ENCODE measurements at regions not wholly inside any gene's neighbourhood (a gene's known extent, or its start where the extent isn't known, plus 50 kb on each side); places are given as distances from the start of the nearest gene placed in this dataset.

DNA sequence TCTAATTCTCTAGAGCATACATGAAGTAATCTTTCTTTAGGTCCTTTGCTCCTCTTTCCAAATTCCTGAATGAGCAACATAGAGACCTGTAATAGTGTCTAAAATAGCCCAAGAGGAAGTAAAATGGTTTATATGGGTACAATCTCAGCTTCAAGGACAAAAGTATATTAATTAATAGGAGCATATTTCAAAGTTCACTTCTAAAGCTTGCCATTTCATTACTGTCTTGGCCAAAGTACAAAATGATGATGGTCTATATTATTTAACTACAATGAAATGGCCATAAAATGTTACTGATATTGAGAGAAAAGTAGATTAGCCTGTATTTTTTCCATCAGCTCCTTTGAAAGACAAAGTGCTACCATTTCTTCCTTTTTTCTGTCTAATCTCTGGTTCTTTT, 410.4 kb upstream of the NOVA1 start:
- Histone ChIP-seq H3K9me3 (ENCODE audit: control extremely low read depth in 1 of 3, control insufficient read depth in 2 of 3, insufficient read depth in 1 of 3, low read length in 2 of 3) (peaks cover 0 to 4% (median 0%) of the 10 kb centered on the region in 3 donors), H3K9ac (ENCODE audit: low read length) (no peak overlapping the region), H3K4me1 (ENCODE audit: control insufficient read depth in 2 of 2, insufficient read depth in 2 of 2, low read length in 2 of 2) (no peaks in the 10 kb centered on the region), H3K27me3 (replicated peaks in 1 of 4; ENCODE audit: control extremely low read depth in 1 of 4, control insufficient read depth in 3 of 4, insufficient read depth in 4 of 4, low read length in 3 of 4) (no peaks in the 10 kb centered on the region), H3K79me2 (ENCODE audit: control insufficient read depth, insufficient read depth, low read length) (no peaks in the 10 kb centered on the region), H4K20me1 (ENCODE audit: control insufficient read depth, insufficient read depth, low read length, poor library complexity, severe bottlenecking) (no peaks in the 10 kb centered on the region), H3K4me2 (replicated peaks; ENCODE audit: low read depth, low read length, poor library complexity, severe bottlenecking) (no peak overlapping the region), H3K36me3 (replicated peaks in 1 of 2; ENCODE audit: control extremely low read depth in 1 of 2, control insufficient read depth in 1 of 2, extremely low read depth in 1 of 2, insufficient read depth in 2 of 2, low read length in 1 of 2) (no peaks in the 10 kb centered on the region), H2AFZ (ENCODE audit: insufficient read depth, low read depth, low read length, poor library complexity, severe bottlenecking) (no peak overlapping the region), H3K4me3 (ENCODE audit: control extremely low read depth in 1 of 5, extremely low read depth in 1 of 5, insufficient read depth in 1 of 5, low read depth in 2 of 5, low read length in 4 of 5) (no peak overlapping the region), H3K27ac (ENCODE audit: low read length in 2 of 2) (no peak overlapping the region)
- H3K4me3 Mint-ChIP-seq = no peak overlapping the region
- intact Hi-C loops (cut with micrococcal nuclease) = no loop called here
- ChIA-PET CTCF (no interaction called here), POLR2A (no interaction called here)
- no peak overlapping the region for H3K27ac Mint-ChIP-seq
- DNase-seq = no peak
- ATAC-seq (ENCODE audit: low read depth) = no peak
- H3K4me1 Mint-ChIP-seq = no peaks in the 10 kb centered on the region
- peaks cover 4% of the 10 kb centered on the region for H3K9me3 Mint-ChIP-seq (ENCODE audit: insufficient read depth)
- H3K27me3 Mint-ChIP-seq = no peaks in the 10 kb centered on the region
- TF ChIP-seq, protein P1, sequence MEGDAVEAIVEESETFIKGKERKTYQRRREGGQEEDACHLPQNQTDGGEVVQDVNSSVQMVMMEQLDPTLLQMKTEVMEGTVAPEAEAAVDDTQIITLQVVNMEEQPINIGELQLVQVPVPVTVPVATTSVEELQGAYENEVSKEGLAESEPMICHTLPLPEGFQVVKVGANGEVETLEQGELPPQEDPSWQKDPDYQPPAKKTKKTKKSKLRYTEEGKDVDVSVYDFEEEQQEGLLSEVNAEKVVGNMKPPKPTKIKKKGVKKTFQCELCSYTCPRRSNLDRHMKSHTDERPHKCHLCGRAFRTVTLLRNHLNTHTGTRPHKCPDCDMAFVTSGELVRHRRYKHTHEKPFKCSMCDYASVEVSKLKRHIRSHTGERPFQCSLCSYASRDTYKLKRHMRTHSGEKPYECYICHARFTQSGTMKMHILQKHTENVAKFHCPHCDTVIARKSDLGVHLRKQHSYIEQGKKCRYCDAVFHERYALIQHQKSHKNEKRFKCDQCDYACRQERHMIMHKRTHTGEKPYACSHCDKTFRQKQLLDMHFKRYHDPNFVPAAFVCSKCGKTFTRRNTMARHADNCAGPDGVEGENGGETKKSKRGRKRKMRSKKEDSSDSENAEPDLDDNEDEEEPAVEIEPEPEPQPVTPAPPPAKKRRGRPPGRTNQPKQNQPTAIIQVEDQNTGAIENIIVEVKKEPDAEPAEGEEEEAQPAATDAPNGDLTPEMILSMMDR (IDR thresholded peaks at IDR 0.05) = no peak

DNA sequence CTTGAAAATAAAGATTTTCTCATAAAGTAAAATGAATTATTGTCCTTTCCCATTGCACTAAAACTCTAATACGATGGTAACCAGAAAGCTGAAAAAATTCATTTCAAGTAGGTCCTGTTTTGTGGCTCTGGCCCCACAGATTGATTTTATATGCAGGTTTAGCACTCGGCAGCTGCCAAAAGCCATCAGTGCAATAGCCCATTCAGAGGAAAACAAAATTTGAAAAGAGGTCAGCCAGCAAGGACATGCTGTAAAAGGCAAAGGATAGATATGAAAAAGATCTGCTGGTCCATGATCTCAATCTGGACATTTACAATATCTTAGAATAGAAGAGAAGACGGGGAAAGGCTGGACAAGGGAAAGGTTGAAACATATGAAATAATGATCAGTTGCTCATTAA, 414.8 kb upstream of the NOVA1 start:
- ATAC-seq (ENCODE audit: low read depth) (no peak), DNase-seq (no peak)
- Histone ChIP-seq H3K4me2 (replicated peaks; ENCODE audit: low read depth, low read length, poor library complexity, severe bottlenecking) (no peak overlapping the region), H3K36me3 (replicated peaks in 1 of 2; ENCODE audit: control extremely low read depth in 1 of 2, control insufficient read depth in 1 of 2, extremely low read depth in 1 of 2, insufficient read depth in 2 of 2, low read length in 1 of 2) (no peaks in the 10 kb centered on the region), H2AFZ (ENCODE audit: insufficient read depth, low read depth, low read length, poor library complexity, severe bottlenecking) (no peak overlapping the region), H3K4me1 (ENCODE audit: control insufficient read depth in 2 of 2, insufficient read depth in 2 of 2, low read length in 2 of 2) (no peaks in the 10 kb centered on the region), H4K20me1 (ENCODE audit: control insufficient read depth, insufficient read depth, low read length, poor library complexity, severe bottlenecking) (no peaks in the 10 kb centered on the region), H3K27me3 (replicated peaks in 1 of 4; ENCODE audit: control extremely low read depth in 1 of 4, control insufficient read depth in 3 of 4, insufficient read depth in 4 of 4, low read length in 3 of 4) (no peaks in the 10 kb centered on the region), H3K4me3 (ENCODE audit: control extremely low read depth in 1 of 5, extremely low read depth in 1 of 5, insufficient read depth in 1 of 5, low read depth in 2 of 5, low read length in 4 of 5) (no peak overlapping the region), H3K27ac (ENCODE audit: low read length in 2 of 2) (no peak overlapping the region), H3K79me2 (ENCODE audit: control insufficient read depth, insufficient read depth, low read length) (no peaks in the 10 kb centered on the region), H3K9me3 (ENCODE audit: control extremely low read depth in 1 of 3, control insufficient read depth in 2 of 3, insufficient read depth in 1 of 3, low read length in 2 of 3) (no peaks in the 10 kb centered on the region), H3K9ac (ENCODE audit: low read length) (no peak overlapping the region)
- Mint-ChIP-seq H3K4me1 (no peaks in the 10 kb centered on the region), H3K9me3 (ENCODE audit: insufficient read depth) (no peaks in the 10 kb centered on the region), H3K4me3 (no peak overlapping the region), H3K27me3 (no peaks in the 10 kb centered on the region), H3K27ac (no peak overlapping the region)
- ChIA-PET CTCF (no interaction called here), POLR2A (no interaction called here)
- intact Hi-C loops (cut with micrococcal nuclease) = no loop called here
- WGBS (ENCODE audit: insufficient coverage) = 93% methylated on average over 2 of the region's 3 CpGs
- TF ChIP-seq, protein P1 (IDR thresholded peaks at IDR 0.05) = no peak
- no peak for TF ChIP-seq EZH2 (IDR thresholded peaks at IDR 0.05; ENCODE audit: borderline replicate concordance, insufficient read depth, low read depth, low read length, poor library complexity, severe bottlenecking)
